SK-N-SH (cell line): ENCODE measurements at regions not wholly inside any gene's neighbourhood (a gene's known extent, or its start where the extent isn't known, plus 50 kb on each side); places are given as distances from the start of the nearest gene placed in this dataset.

Source experiments
- CTCF ChIP-seq: fragments of 200-600 bp; sonication (generic); IDR thresholded peaks from 2 replicates; pipeline ENCODE4 v1.6.1; 2017; ENCODE audit warnings: antibody characterized with exemption, mild to moderate bottlenecking, moderate library complexity
- ELF1 ChIP-seq: IDR thresholded peaks from 2 replicates; pipeline ENCODE4 v1.4.0; 2012
- EP300 ChIP-seq, 2 experiments: IDR thresholded peaks; 2 replicates each; pipeline versions ENCODE4 v1.4.0 to v1.6.1; 2012; ENCODE audit warnings: borderline replicate concordance in 1 of 2, low read depth in 1 of 2, low read length in 1 of 2
- GABPA ChIP-seq: IDR thresholded peaks from 2 replicates; pipeline ENCODE4 v1.4.0; 2012; ENCODE audit warnings: low read depth, mild to moderate bottlenecking
- IRF3 ChIP-seq: fragments of 150-350 bp; IDR thresholded peaks from 2 replicates; pipeline ENCODE4 v1.6.1; 2016; ENCODE audit warnings: mild to moderate bottlenecking, low read depth, low read length
- JUND ChIP-seq: IDR thresholded peaks from 2 replicates; pipeline ENCODE4 v1.4.0; 2012
- PBX3 ChIP-seq: IDR thresholded peaks from 2 replicates; pipeline ENCODE4; 2012
- POLR2AphosphoS5 ChIP-seq: IDR thresholded peaks from 2 replicates; pipeline ENCODE4 v1.6.1; 2012; ENCODE audit warnings: low read depth, low read length
- RAD21 ChIP-seq: IDR thresholded peaks from 2 replicates; pipeline ENCODE4 v1.6.1; 2012; ENCODE audit warnings: mild to moderate bottlenecking, low read length
- TAF1 ChIP-seq: IDR thresholded peaks from 2 replicates; pipeline ENCODE4 v1.6.1; 2012; ENCODE audit warnings: low read depth, mild to moderate bottlenecking, low read length, moderate library complexity, borderline replicate concordance
- USF1 ChIP-seq: IDR thresholded peaks from 2 replicates; pipeline ENCODE4 v1.4.0; 2012; ENCODE audit warnings: low read depth, borderline replicate concordance

- TF ChIP-seq GABPA (no peak), POLR2AphosphoS5 (no peak), CTCF (no peak), PBX3 (no peak), TAF1 (no peak), IRF3 (no peak), EP300 (IDR thresholded peaks at IDR 0.05; ENCODE audit: borderline replicate concordance in 1 of 2, low read depth in 1 of 2, low read length in 1 of 2) (no peak), ELF1 (no peak), JUND (no peak), RAD21 (no peak), USF1 (no peak)
These were observed 812.4 kb upstream of the ZEB2 start for GRCh38 chr2:145332210-145332898.
